HepG2 (cell line): ENCODE measurements at regions not wholly inside any gene's neighbourhood (a gene's known extent, or its start where the extent isn't known, plus 50 kb on each side); places are given as distances from the start of the nearest gene placed in this dataset.

Experiments used
- ATAC-seq: fragments of 200-7000 bp; cut with Tn5 transposase; 3 replicates; pipeline ENCODE4 v1.9.1; 2020; ENCODE audit warnings: mild to moderate bottlenecking, moderate library complexity
- BruUV-seq: library from RNA; stranded (reverse); fragments of 400-500 nt; replicated peaks from 2 replicates; lab custom pipeline; 2021; lab: Mats Ljungman, UMichigan
- CTCF ChIA-PET: fragments of 300-600 bp; formaldehyde crosslinking; extraction: SDS; loops from one replicate; lab custom pipeline; 2021; ENCODE audit warnings: low total read pairs, inconsistent platforms, low intra/inter-chr PET ratio; lab: Yijun Ruan, JAX
- POLR2A ChIA-PET: fragments of 350-600 bp; sonication (Branson Sonifier 250); formaldehyde crosslinking; loops from one replicate; lab custom pipeline; 2020; ENCODE audit warnings: antibody characterized with exemption, inconsistent platforms; lab: Yijun Ruan, JAX
- DNase-seq: peaks from one replicate; pipeline ENCODE4 v3.0.0-alpha.2; 2015; ENCODE audit warnings: low spot score
- FAIRE-seq: peaks from 3 replicates; lab custom pipeline; 2011; peaks lifted over from hg19 to GRCh38; lab: Jason Lieb, UNC
- H2AFZ ChIP-seq: one replicate; pipeline ENCODE4 v1.6.1; 2011; ENCODE audit warnings: low read length, inconsistent platforms
- H3K27ac ChIP-seq: fragments of 300-600 bp; 3 replicates; pipeline ENCODE4 v1.8.0; 2011; ENCODE audit warnings: mixed run types, mild to moderate bottlenecking, mixed read lengths, low read length, inconsistent platforms; ENCODE audit not compliant: insufficient read depth; ENCODE audit errors: extremely low read length
- H3K27me3 ChIP-seq, 2 experiments: fragments of 200-600 bp in 1 of 2; 2 replicates in 1 of 2; 3 replicates in 1 of 2; pipeline versions ENCODE4 v1.6.0 to v1.8.0; 2011; ENCODE audit warnings: low read length in 2 of 2, mild to moderate bottlenecking in 2 of 2, moderate library complexity in 2 of 2, inconsistent platforms in 1 of 2; ENCODE audit not compliant: insufficient read depth in 2 of 2, control insufficient read depth in 1 of 2
- H3K36me3 ChIP-seq, 2 experiments: fragments of 200-600 bp in 1 of 2; replicated peaks in 1 of 2; 2 replicates in 1 of 2; 3 replicates in 1 of 2; pipeline versions ENCODE4 v1.5.1 to v1.8.0; 2011; ENCODE audit warnings: low read length in 2 of 2, inconsistent platforms in 1 of 2; ENCODE audit not compliant: insufficient read depth in 2 of 2, control insufficient read depth in 1 of 2
- H3K4me1 ChIP-seq: 2 replicates; pipeline ENCODE4 v1.5.1; 2012; ENCODE audit warnings: low read length, inconsistent platforms; ENCODE audit not compliant: insufficient read depth
- H3K4me2 ChIP-seq: 2 replicates; pipeline ENCODE4 v1.6.0; 2011; ENCODE audit warnings: low read depth, low read length, inconsistent platforms
- H3K4me3 ChIP-seq, 3 experiments: fragments of 200-600 bp in 1 of 3; sonication (generic), shearing (Covaris generic) in 1 of 3; replicated peaks in 1 of 3; 2 replicates each; pipeline ENCODE4 v1.5.1; 2011 to 2016; ENCODE audit warnings: low read length in 3 of 3, inconsistent platforms in 2 of 3, low read depth in 2 of 3, mild to moderate bottlenecking in 2 of 3, control low read depth in 1 of 3, mixed read lengths in 1 of 3; ENCODE audit not compliant: insufficient read depth in 1 of 3
- H3K79me2 ChIP-seq: one replicate; pipeline ENCODE4 v1.6.1; 2011; ENCODE audit warnings: low read length, inconsistent platforms; ENCODE audit not compliant: insufficient read depth
- H3K9ac ChIP-seq: 2 replicates; pipeline ENCODE4 v1.6.0; 2011; ENCODE audit warnings: mild to moderate bottlenecking, low read depth, low read length, inconsistent platforms; ENCODE audit not compliant: insufficient read depth
- H3K9me3 ChIP-seq: 2 replicates; pipeline ENCODE4 v1.5.1; 2012; ENCODE audit warnings: mild to moderate bottlenecking, low read length
- H4K20me1 ChIP-seq: 2 replicates; pipeline ENCODE4 v1.6.0; 2011; ENCODE audit warnings: inconsistent platforms, mild to moderate bottlenecking, low read length, moderate library complexity; ENCODE audit not compliant: insufficient read depth
- ATF7 ChIP-seq, 2 experiments: fragments of 450-650 bp in 1 of 2; sonication (generic) in 1 of 2; formaldehyde crosslinking in 1 of 2; IDR thresholded peaks; 2 replicates each; pipeline versions ENCODE4 v1.4.0 to v1.6.1; 2016 to 2020; ENCODE audit warnings: antibody characterized with exemption in 1 of 2, mild to moderate bottlenecking in 1 of 2, missing genetic modification reagents in 1 of 2
- FOXK2 ChIP-seq: fragments of 450-650 bp; IDR thresholded peaks from 2 replicates; pipeline ENCODE4 v1.6.1; 2016
- HDAC2 ChIP-seq: sonication (generic); formaldehyde crosslinking; IDR thresholded peaks from 2 replicates; pipeline ENCODE4 v1.4.0; 2020; ENCODE audit warnings: missing genetic modification reagents
- KDM3A ChIP-seq: IDR thresholded peaks from 2 replicates; pipeline ENCODE4 v1.6.1; 2018; ENCODE audit warnings: low read depth, missing compliant biosample characterization
- PHF20 ChIP-seq: sonication (generic); formaldehyde crosslinking; IDR thresholded peaks from 2 replicates; pipeline ENCODE4 v1.5.0; 2020; ENCODE audit warnings: mild to moderate bottlenecking, missing genetic modification reagents
- SMC3 ChIP-seq: IDR thresholded peaks from 2 replicates; pipeline ENCODE4 v1.6.1; 2011; ENCODE audit warnings: low read length, improper control_type of control experiment
- SOX5 ChIP-seq: IDR thresholded peaks from 2 replicates; pipeline ENCODE4 v1.6.1; 2016; ENCODE audit warnings: borderline replicate concordance
- SYNCRIP ChIP-seq: fragments of 200-400 bp; formaldehyde crosslinking; IDR thresholded peaks from 2 replicates; pipeline ENCODE4 v1.6.1; 2018; ENCODE audit warnings: mild to moderate bottlenecking, low read depth, low read length; ENCODE audit not compliant: insufficient read depth
- TGIF2 ChIP-seq: IDR thresholded peaks from 2 replicates; pipeline ENCODE4 v1.6.1; 2016; ENCODE audit warnings: control low read depth, missing compliant biosample characterization
- ZFP90 ChIP-seq: sonication (generic); formaldehyde crosslinking; IDR thresholded peaks from 2 replicates; pipeline ENCODE4 v1.8.0; 2022; ENCODE audit warnings: missing genetic modification reagents, mild to moderate bottlenecking, inconsistent platforms, borderline replicate concordance
- ZNF17 ChIP-seq: sonication (generic); formaldehyde crosslinking; IDR thresholded peaks from 2 replicates; pipeline ENCODE4 v1.5.0; 2020; ENCODE audit warnings: mild to moderate bottlenecking, missing genetic modification reagents
- ZNF180 ChIP-seq: sonication (generic); formaldehyde crosslinking; IDR thresholded peaks from 2 replicates; pipeline ENCODE4 v1.4.0; 2020; ENCODE audit warnings: low read depth, missing genetic modification reagents, borderline replicate concordance
- ZNF292 ChIP-seq: sonication (generic); formaldehyde crosslinking; IDR thresholded peaks from 2 replicates; pipeline ENCODE4 v1.8.1; 2022; ENCODE audit warnings: mild to moderate bottlenecking, low read depth, missing genetic modification reagents, borderline replicate concordance
- ZNF44 ChIP-seq: sonication (generic); formaldehyde crosslinking; IDR thresholded peaks from 2 replicates; pipeline ENCODE4 v1.5.1; 2020; ENCODE audit warnings: mild to moderate bottlenecking, missing genetic modification reagents
- ZNF460 ChIP-seq: sonication (generic); formaldehyde crosslinking; IDR thresholded peaks from 2 replicates; pipeline ENCODE4 v1.5.1; 2020; ENCODE audit warnings: missing genetic modification reagents, mild to moderate bottlenecking, borderline replicate concordance
- ZNF546 ChIP-seq: sonication (generic); formaldehyde crosslinking; conservative IDR thresholded peaks from 2 replicates; pipeline ENCODE4 v1.8.1; 2023; ENCODE audit warnings: mild to moderate bottlenecking, missing genetic modification reagents
- WGBS: methylation state at CpG from one replicate; pipeline ENCODE4 v1.1.6; 2017; ENCODE audit warnings: low lambda C conversion rate; 5-methylcytosine and 5-hydroxymethylcytosine counted together
- in situ Hi-C: cut with HindIII; loops from 2 replicates; pipeline ENCODE4 v1.10.0; 2017; ENCODE audit warnings: low pct_unique_long_range_greater_than_20kb; ENCODE audit not compliant: extremely low pct_ligation_motif_present
- intact Hi-C: fragments of 100-400 bp; cut with micrococcal nuclease; formaldehyde crosslinking; loops from one replicate; pipeline ENCODE4 v1.10.0; 2022; ENCODE audit not compliant: unreplicated experiment
- TF ChIP-seq, protein P1 (sequence below): sonication (generic); formaldehyde crosslinking; IDR thresholded peaks from 2 replicates; pipeline ENCODE4 v1.5.0; 2020; ENCODE audit warnings: mild to moderate bottlenecking, missing genetic modification reagents, moderate library complexity
- TF ChIP-seq, protein P2 (sequence below): sonication (generic); formaldehyde crosslinking; IDR thresholded peaks from 2 replicates; pipeline ENCODE4 v1.5.0; 2020; ENCODE audit warnings: mild to moderate bottlenecking, missing genetic modification reagents

DNA sequence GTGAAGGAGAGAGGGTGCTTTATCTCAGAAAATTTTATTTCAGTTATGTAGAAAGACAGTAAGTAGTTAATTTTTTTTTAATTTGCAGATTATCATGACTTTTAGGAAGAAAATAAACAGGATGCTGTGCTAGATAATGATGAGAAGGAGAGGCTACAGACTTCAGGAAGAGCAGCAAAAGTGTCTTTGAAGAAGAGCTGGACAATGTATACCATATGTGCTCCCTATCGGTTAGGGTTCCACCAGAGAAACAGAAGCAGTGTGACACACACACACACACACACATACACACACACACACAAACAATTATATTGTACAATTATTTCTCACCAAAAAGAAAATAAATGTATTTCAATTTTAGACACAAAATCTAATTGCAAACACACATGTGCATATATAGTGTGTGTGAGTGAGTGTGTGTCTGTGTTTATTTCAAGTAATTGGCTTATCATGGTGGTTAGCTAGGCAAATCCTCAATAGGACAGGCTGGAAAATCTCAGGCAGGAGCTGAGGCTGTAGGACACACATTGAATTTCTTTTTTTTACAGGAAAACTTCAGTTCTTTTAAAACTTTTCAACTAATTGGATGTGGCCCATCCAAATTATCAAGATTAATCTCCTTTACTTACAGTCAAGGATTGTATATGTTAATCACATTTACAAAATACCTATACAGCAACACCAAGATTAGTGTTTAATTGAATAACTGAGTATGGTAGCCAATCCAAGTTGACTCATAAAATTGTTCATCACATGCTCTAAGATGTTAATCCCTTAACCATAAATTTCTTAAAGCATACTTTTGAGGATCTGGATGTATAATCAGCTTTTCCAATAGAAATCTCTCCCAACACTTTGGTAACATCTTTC is 235.8 kb upstream of the DCN start:
- no peak overlapping the region for H3K4me3 ChIP-seq
- H3K4me2 ChIP-seq = no peak overlapping the region
- no peaks in the 10 kb centered on the region for H3K27me3 ChIP-seq
- POLR2A ChIA-PET = no interaction called here
- intact Hi-C loops = no loop called here
- CTCF ChIA-PET = no interaction called here
- no peaks in the 10 kb centered on the region for H3K36me3 ChIP-seq
- H3K9ac ChIP-seq = no peak overlapping the region
- no peaks in the 10 kb centered on the region for H4K20me1 ChIP-seq
- FAIRE-seq (no peak), DNase-seq (no peak), ATAC-seq (no peak)
- BruUV-seq = no TSS peak
- H2AFZ ChIP-seq = no peak overlapping the region
- TF ChIP-seq, protein P1, sequence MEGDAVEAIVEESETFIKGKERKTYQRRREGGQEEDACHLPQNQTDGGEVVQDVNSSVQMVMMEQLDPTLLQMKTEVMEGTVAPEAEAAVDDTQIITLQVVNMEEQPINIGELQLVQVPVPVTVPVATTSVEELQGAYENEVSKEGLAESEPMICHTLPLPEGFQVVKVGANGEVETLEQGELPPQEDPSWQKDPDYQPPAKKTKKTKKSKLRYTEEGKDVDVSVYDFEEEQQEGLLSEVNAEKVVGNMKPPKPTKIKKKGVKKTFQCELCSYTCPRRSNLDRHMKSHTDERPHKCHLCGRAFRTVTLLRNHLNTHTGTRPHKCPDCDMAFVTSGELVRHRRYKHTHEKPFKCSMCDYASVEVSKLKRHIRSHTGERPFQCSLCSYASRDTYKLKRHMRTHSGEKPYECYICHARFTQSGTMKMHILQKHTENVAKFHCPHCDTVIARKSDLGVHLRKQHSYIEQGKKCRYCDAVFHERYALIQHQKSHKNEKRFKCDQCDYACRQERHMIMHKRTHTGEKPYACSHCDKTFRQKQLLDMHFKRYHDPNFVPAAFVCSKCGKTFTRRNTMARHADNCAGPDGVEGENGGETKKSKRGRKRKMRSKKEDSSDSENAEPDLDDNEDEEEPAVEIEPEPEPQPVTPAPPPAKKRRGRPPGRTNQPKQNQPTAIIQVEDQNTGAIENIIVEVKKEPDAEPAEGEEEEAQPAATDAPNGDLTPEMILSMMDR = no peak
- TF ChIP-seq PHF20 (CRISPR knock-in tag) = no peak
- TF ChIP-seq HDAC2 (CRISPR knock-in tag) = no peak
- TF ChIP-seq FOXK2 = no peak
- no peak for TF ChIP-seq SOX5
- TF ChIP-seq, protein P2, sequence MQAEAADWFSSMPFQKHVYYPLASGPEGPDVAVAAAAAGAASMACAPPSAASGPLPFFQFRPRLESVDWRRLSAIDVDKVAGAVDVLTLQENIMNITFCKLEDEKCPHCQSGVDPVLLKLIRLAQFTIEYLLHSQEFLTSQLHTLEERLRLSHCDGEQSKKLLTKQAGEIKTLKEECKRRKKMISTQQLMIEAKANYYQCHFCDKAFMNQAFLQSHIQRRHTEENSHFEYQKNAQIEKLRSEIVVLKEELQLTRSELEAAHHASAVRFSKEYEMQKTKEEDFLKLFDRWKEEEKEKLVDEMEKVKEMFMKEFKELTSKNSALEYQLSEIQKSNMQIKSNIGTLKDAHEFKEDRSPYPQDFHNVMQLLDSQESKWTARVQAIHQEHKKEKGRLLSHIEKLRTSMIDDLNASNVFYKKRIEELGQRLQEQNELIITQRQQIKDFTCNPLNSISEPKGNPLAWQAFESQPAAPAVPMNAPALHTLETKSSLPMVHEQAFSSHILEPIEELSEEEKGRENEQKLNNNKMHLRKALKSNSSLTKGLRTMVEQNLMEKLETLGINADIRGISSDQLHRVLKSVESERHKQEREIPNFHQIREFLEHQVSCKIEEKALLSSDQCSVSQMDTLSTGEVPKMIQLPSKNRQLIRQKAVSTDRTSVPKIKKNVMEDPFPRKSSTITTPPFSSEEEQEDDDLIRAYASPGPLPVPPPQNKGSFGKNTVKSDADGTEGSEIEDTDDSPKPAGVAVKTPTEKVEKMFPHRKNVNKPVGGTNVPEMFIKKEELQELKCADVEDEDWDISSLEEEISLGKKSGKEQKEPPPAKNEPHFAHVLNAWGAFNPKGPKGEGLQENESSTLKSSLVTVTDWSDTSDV (CRISPR knock-in tag) = no peak
- TF ChIP-seq TGIF2 (CRISPR knock-in tag) = no peak
- no peak for TF ChIP-seq ZNF180 (CRISPR knock-in tag)
- TF ChIP-seq ZFP90 (CRISPR knock-in tag) = no peak
- TF ChIP-seq SYNCRIP = no peak
- TF ChIP-seq ZNF546 = no peak
- no peak for TF ChIP-seq SMC3
- no peak for TF ChIP-seq ZNF44 (CRISPR knock-in tag)
- no peak for TF ChIP-seq ZNF17 (CRISPR knock-in tag)
- TF ChIP-seq ATF7 (IDR thresholded peaks at IDR 0.05) = no peak
- no peak for TF ChIP-seq ATF7 (CRISPR knock-in tag; IDR thresholded peaks at IDR 0.05)
- no peak for TF ChIP-seq ZNF460 (CRISPR knock-in tag)
- no peak for TF ChIP-seq KDM3A
- no peak for TF ChIP-seq ZNF292
- H3K9me3 ChIP-seq = no peaks in the 10 kb centered on the region
- WGBS = 0% methylated on average over 1 of the region's 1 CpG
- in situ Hi-C loops = no loop called here
- no peaks in the 10 kb centered on the region for H3K79me2 ChIP-seq
- no peak overlapping the region for H3K27ac ChIP-seq
- no peaks in the 10 kb centered on the region for H3K4me1 ChIP-seq
